Ovary (tissue), 7 donors: ENCODE measurements at regions not wholly inside any gene's neighbourhood (a gene's known extent, or its start where the extent isn't known, plus 50 kb on each side); places are given as distances from the start of the nearest gene placed in this dataset.

Experiments
- DNase-seq, 5 donors: peaks; one replicate each; pipeline ENCODE4 v3.0.0-alpha.2; 2019 to 2020
- H3K27ac ChIP-seq, 2 donors: fragments of 200-600 bp; one replicate each; pipeline versions ENCODE4 v1.5.1 to v1.8.0; 2019 to 2022
- H3K27me3 ChIP-seq: fragments of 200-600 bp; one replicate; pipeline ENCODE4 v1.8.0; 2022
- H3K36me3 ChIP-seq: fragments of 200-600 bp; sonication (generic); one replicate; pipeline ENCODE4 v1.5.1; 2019
- H3K4me1 ChIP-seq: one replicate; pipeline ENCODE4 v1.8.1; 2013; ENCODE audit warnings: mild to moderate bottlenecking, moderate library complexity; ENCODE audit not compliant: insufficient read depth
- H3K4me3 ChIP-seq: fragments of 200-600 bp; sonication (generic); one replicate; pipeline ENCODE4 v1.5.1; 2017
- H3K9me3 ChIP-seq, 2 donors: fragments of 200-600 bp in 1 of 2; sonication (generic) in 1 of 2; one replicate each; pipeline versions ENCODE4 v1.5.1 to v1.8.1; 2013 to 2019; ENCODE audit warnings: mild to moderate bottlenecking in 1 of 2, moderate library complexity in 1 of 2
- EP300 ChIP-seq: sonication (generic); formaldehyde crosslinking; IDR thresholded peaks from one replicate; pipeline ENCODE4 v1.6.1; 2017; ENCODE audit warnings: antibody characterized with exemption
- POLR2A ChIP-seq: fragments of 450-650 bp; IDR thresholded peaks from one replicate; pipeline ENCODE4 v1.6.1; 2017; ENCODE audit warnings: antibody characterized with exemption, mild to moderate bottlenecking, moderate library complexity
- WGBS, 3 donors: extraction: QIAGEN DNeasy Blood & Tissue Kit in 1 of 3; methylation state at CpG; one replicate each; pipeline versions ENCODE4 v1.1.5 to v1.1.7; 2013 to 2017; 5-methylcytosine and 5-hydroxymethylcytosine counted together
- intact Hi-C, 4 donors: fragments of 100-400 bp; cut with DNase I; formaldehyde crosslinking; loops; one replicate each; pipeline versions ENCODE4 v1.11.0 to v1.15.1; 2022 to 2023
- TF ChIP-seq, protein P1 (sequence below), 3 donors: fragments of 450-650 bp in 2 of 3; fragments of 200-600 bp in 1 of 3; IDR thresholded peaks; one replicate each; pipeline versions ENCODE4 v1.5.1 to v1.8.0; 2016 to 2022; ENCODE audit warnings: antibody characterized with exemption in 3 of 3, mild to moderate bottlenecking in 1 of 3
- donor health status: DM: no; HTN: no; CAD: no; lungs with moderate emphysema.
- donor health status: DM: no; HTN: no; CAD: no.
- donor health status: Bipolar disorder and iron deficiency.
- donor health status: DM: no; HTN: no; CAD: no.
- donor health status: DM: yes; HTN: yes; CAD: no.

DNA sequence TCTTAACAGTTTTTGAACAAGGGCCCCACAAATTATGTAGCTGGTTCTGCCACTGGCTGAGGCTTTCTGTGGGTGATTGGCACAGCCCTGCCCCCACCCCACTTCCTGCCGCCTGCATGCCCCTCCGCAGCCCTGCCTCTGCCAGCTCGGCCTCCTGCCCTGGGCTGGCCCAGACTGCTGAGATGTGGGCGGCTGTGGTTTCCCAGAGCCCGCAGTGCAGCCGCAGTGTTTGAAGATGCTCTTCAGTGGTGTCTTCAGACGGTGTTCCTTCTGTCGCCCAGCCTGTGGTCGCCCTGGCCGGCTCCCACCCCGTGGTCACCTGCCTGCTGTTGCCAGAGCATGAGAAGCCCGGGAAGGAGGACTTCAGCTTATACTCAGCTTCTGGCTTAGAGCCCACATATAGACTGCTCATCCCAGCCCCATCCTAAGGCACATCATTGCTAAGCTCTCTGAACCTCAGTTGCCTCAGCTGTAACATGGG is 154.3 kb downstream of the VEGFA start:
- no peaks in the 10 kb centered on the region for H3K27me3 ChIP-seq
- H3K9me3 ChIP-seq, result no peaks in the 10 kb centered on the region
- 57 to 63% (median 62%) methylated on average over 12 of the region's 12 CpGs for WGBS, 3 donors
- no peak overlapping the region for H3K27ac ChIP-seq
- H3K4me1 ChIP-seq, result no peaks in the 10 kb centered on the region
- no peak overlapping the region for H3K4me3 ChIP-seq
- TF ChIP-seq, protein P1, sequence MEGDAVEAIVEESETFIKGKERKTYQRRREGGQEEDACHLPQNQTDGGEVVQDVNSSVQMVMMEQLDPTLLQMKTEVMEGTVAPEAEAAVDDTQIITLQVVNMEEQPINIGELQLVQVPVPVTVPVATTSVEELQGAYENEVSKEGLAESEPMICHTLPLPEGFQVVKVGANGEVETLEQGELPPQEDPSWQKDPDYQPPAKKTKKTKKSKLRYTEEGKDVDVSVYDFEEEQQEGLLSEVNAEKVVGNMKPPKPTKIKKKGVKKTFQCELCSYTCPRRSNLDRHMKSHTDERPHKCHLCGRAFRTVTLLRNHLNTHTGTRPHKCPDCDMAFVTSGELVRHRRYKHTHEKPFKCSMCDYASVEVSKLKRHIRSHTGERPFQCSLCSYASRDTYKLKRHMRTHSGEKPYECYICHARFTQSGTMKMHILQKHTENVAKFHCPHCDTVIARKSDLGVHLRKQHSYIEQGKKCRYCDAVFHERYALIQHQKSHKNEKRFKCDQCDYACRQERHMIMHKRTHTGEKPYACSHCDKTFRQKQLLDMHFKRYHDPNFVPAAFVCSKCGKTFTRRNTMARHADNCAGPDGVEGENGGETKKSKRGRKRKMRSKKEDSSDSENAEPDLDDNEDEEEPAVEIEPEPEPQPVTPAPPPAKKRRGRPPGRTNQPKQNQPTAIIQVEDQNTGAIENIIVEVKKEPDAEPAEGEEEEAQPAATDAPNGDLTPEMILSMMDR (IDR thresholded peaks at IDR 0.05), result no peak
- TF ChIP-seq EP300 (no peak), POLR2A (no peak)
- peak in 1 of 5 donors; percentile 19 for DNase-seq
- H3K36me3 ChIP-seq, result no peaks in the 10 kb centered on the region
- intact Hi-C loops, result no loop called here

DNA sequence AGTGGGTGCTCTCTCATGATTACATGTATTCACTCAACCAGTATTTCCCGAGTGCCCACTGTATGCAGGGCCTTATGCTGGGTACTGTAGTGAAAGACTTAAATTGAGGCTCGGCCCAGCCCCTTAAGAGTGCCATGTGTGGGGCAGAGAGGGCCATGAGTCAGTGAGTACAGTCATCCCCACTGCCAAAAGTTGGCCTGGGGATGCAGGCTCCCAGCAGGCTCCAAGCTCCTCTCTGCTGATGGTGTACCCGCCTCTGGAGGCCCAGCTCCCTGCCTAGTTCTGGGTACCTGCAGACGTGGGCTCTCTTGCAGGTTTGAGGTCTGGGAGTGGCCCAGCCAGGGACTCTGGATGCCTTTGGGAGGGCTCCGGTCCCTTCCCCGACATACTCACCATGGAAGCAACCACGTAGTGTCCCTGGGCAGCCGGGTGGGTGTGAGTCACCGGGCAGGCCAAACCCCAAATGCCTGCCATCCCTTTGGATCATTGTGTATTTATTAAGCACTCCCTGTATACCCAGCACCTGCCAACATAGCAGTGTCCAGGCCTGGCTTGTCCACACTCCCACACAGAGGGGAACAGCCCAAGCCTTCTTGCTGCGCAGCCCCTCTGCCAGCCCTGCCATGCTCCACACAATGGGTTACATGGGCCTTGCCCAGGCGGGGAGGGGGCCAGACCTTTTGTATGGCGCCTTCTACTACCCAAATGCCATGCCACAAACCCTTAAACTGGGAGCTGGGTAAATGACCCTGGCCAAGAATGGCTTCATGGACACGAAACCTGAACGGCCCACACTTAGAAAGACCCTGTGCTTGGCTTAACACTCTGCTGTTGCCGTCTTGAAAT is 153.6 kb downstream of the VEGFA start:
- intact Hi-C loops, result no loop called here
- Histone ChIP-seq H3K27ac (no peak overlapping the region), H3K4me3 (no peak overlapping the region), H3K4me1 (no peaks in the 10 kb centered on the region), H3K36me3 (no peaks in the 10 kb centered on the region), H3K9me3 (no peaks in the 10 kb centered on the region), H3K27me3 (no peaks in the 10 kb centered on the region)
- DNase-seq, result peak in 1 of 5 donors; percentile 18
- no peak for TF ChIP-seq EP300
- no peak for TF ChIP-seq POLR2A
- TF ChIP-seq, protein P1 (IDR thresholded peaks at IDR 0.05), result no peak
- WGBS, 3 donors, result 89 to 95% (median 91%) methylated on average over 15 of the region's 15 CpGs

DNA sequence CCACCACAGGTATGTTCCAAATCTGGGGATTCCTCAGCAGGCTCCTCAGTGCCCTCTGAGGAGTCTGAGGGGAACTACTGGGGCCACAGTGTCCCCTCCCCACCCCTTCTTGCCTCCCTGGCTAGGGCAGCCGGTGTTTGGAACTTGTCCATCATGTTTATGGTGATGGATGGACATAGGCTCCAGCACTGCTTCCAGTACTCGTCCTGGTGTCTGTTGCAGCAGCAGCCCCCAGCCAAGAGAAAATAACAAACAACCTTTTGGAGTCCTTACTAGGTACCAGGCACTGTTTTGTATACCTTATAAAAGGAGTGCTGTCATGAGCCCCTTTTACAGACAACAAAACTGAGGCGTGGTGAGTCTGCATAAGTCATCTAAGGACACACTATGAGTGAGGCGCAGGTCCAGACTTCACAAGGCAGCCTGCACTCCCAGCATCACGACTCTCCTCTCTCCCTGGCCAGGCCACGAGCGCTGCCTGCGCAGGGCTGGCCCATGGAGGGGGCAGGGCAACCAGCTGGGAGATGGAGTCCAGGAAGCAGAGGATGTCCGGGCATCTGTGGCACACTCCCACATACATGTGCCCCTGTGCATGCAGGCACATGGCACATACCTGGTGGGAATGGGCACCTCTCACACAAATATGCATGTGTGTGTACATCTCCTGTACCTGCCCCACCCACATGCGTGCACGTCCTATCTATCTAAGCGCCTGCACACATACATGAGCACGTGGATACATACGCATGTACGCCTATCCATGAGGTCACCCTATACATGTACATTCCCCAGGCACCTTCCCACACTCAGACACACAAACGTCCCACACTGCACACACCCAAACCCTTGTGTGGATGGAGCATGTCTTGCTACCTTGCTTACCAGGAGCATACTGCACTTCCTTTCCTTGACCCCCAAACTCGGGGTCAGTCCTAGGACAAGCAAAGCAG is 152.7 kb downstream of the VEGFA start:
- Histone ChIP-seq H3K27me3 (no peaks in the 10 kb centered on the region), H3K4me3 (no peak overlapping the region), H3K9me3 (no peaks in the 10 kb centered on the region), H3K4me1 (no peaks in the 10 kb centered on the region), H3K36me3 (no peaks in the 10 kb centered on the region), H3K27ac (no peak overlapping the region)
- intact Hi-C loops, result no loop called here
- 89 to 90% (median 89%) methylated on average over 17 of the region's 17 CpGs for WGBS, 3 donors
- TF ChIP-seq, protein P1 (IDR thresholded peaks at IDR 0.05), result no peak
- TF ChIP-seq POLR2A (no peak), EP300 (no peak)
- peak in 1 of 5 donors; percentile 17 for DNase-seq

DNA sequence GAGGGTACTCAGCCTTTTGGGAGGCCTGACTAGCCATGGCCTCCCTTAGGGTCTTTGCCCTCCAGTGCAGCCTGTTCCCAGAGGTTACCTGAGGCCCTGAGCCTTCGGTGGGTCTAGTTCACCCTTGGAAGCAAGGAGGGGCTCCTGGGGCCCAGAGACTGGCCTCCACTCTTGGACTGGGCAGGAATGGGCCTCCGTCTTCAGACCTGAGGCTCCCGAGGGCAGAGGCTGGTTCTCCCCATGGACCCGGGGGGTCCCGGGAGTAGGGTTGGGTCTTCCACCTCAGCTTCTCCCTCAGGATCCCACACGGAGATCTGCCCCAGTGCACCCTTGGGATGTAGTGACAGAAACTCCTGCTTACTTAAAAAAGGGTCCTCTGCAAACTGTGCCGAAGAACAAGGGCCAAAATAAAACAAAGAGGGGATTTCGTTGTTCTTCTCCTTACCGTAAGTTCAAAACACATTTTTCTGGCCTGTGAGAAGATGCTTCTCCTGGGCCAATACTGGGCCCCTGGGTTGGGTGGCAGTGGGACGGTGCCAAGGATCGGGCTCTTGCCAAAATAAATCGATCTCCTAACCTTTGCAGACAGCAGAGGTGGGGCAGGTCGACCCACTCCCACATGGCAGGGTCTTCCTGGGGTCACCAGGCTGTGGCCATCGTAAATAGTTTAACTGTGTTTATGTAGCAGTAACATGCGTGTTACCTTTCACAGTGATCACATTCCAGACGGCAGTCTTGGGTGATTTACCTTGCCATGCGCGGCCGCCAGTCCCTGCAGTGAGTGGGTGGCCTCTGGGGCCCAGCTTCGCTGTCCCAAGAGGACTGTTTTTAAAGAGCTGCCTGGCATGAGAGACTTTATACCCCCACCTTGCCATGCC is 151.8 kb downstream of the VEGFA start:
- Histone ChIP-seq H3K4me3 (no peak overlapping the region), H3K27me3 (no peaks in the 10 kb centered on the region), H3K4me1 (no peaks in the 10 kb centered on the region), H3K9me3 (no peaks in the 10 kb centered on the region), H3K27ac (no peak overlapping the region), H3K36me3 (no peaks in the 10 kb centered on the region)
- intact Hi-C loops, result no loop called here
- DNase-seq, result peak in 1 of 5 donors; percentile 27
- 87 to 90% (median 88%) methylated on average over 19 to 20 of the region's 20 CpGs for WGBS, 3 donors
- TF ChIP-seq, protein P1 (IDR thresholded peaks at IDR 0.05), result no peak
- TF ChIP-seq POLR2A, result no peak
- TF ChIP-seq EP300, result no peak
